ENCODE measurements at regions not wholly inside any gene's neighbourhood (a gene's known extent, or its start where the extent isn't known, plus 50 kb on each side); places are given as distances from the start of the nearest gene placed in this dataset.

DNA sequence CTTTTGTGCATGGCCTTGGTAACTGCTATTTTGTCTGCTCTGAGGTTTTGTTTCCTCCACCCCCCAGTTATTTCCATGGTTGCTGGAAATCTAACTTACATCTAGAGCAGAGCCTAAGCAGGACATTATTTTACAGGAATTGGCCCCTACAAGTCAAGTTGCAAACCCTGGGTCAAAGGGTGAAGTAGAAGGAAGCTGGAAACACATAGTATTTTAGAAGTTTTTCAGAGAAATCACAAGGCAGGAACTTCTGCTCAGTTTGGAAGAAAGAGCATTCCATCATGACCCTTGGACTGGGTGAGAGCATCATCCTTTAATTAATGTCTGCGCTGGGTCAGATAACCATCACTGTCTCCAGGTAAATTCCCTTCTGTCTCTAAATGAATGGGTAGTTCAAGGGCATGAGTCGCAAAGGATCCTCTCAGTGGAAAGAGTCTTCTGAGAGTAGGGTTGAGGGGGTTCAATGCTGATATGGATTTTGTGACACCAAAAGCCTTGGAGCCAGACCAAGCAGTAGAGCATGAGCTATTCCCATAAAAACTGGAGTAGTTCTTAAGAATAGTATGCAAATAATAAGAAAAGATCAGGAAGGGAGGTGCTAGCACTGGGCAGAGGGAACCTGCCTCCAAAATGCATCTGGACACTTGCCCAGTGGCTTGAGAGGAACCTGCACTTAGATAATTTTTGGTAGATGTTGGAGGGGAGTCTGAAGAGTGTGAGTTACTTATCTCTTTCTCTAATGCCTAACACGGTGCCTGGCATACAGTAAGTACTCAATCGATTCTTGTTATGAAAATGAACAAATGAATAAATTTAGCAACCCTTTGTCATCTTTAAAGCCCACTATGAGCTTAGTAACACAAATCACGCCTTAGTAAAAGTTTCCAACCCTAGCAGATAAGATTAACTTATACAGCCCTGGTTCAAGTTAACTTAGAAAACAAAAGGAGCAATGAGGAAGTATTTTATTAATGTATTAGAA lies 160.6 kb upstream of the ADO start:
- TF ChIP-seq, protein P1, sequence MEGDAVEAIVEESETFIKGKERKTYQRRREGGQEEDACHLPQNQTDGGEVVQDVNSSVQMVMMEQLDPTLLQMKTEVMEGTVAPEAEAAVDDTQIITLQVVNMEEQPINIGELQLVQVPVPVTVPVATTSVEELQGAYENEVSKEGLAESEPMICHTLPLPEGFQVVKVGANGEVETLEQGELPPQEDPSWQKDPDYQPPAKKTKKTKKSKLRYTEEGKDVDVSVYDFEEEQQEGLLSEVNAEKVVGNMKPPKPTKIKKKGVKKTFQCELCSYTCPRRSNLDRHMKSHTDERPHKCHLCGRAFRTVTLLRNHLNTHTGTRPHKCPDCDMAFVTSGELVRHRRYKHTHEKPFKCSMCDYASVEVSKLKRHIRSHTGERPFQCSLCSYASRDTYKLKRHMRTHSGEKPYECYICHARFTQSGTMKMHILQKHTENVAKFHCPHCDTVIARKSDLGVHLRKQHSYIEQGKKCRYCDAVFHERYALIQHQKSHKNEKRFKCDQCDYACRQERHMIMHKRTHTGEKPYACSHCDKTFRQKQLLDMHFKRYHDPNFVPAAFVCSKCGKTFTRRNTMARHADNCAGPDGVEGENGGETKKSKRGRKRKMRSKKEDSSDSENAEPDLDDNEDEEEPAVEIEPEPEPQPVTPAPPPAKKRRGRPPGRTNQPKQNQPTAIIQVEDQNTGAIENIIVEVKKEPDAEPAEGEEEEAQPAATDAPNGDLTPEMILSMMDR (IDR thresholded peaks at IDR 0.05; ENCODE audit: extremely low read depth in 1 of 2, insufficient read depth in 1 of 2, low read depth in 1 of 2, low read length in 2 of 2), result no peak
- no peak for TF ChIP-seq EZH2 (IDR thresholded peaks at IDR 0.05; ENCODE audit: borderline replicate concordance, low read depth, low read length, severe bottlenecking)
- TF ChIP-seq, protein P2, sequence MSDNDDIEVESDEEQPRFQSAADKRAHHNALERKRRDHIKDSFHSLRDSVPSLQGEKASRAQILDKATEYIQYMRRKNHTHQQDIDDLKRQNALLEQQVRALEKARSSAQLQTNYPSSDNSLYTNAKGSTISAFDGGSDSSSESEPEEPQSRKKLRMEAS (IDR thresholded peaks at IDR 0.05; ENCODE audit: insufficient read depth, insufficient read length), result no peak
- no peak for TF ChIP-seq POLR2A (IDR thresholded peaks at IDR 0.05; ENCODE audit: low read depth, low read length)
- TF ChIP-seq MYC (IDR thresholded peaks at IDR 0.05; ENCODE audit: low read depth, low read length), result no peak
- TF ChIP-seq POLR2AphosphoS5 (IDR thresholded peaks at IDR 0.05; ENCODE audit: insufficient read depth, low read depth, low read length), result no peak
- TF ChIP-seq JUN (IDR thresholded peaks at IDR 0.05; ENCODE audit: borderline replicate concordance, insufficient read depth, insufficient read length, low read depth), result no peak
- no peak for TF ChIP-seq FOS (IDR thresholded peaks at IDR 0.05; ENCODE audit: borderline replicate concordance, insufficient read depth, low read length)
- TF ChIP-seq GATA2 (IDR thresholded peaks at IDR 0.05; ENCODE audit: insufficient read depth, insufficient read length, low read depth, low read length), result no peak
